Prostate gland (tissue), 2 donors: ENCODE measurements at regions not wholly inside any gene's neighbourhood (a gene's known extent, or its start where the extent isn't known, plus 50 kb on each side); places are given as distances from the start of the nearest gene placed in this dataset.
"Not testable (repeated sequence)": the region's sequence is repeated elsewhere in the genome, so short reads cannot be mapped to it uniquely, and the experiment has no call there.

Source experiments
- POLR2A ChIP-seq: fragments of 450-650 bp; IDR thresholded peaks from one replicate; pipeline ENCODE4 v1.6.1; 2016; ENCODE audit warnings: antibody characterized with exemption, mild to moderate bottlenecking
- POLR2AphosphoS5 ChIP-seq: sonication (generic); formaldehyde crosslinking; IDR thresholded peaks from one replicate; pipeline ENCODE4 v1.6.1; 2017; ENCODE audit warnings: antibody characterized with exemption
- TF ChIP-seq, protein P1 (sequence below), 4 experiments: fragments of 200-600 bp in 2 of 4; fragments of 450-650 bp in 2 of 4; sonication (generic) in 2 of 4; IDR thresholded peaks; 1 replicate in 3 of 4; 2 replicates in 1 of 4; pipeline ENCODE4 v1.5.1; 2016 to 2019; ENCODE audit warnings: antibody characterized with exemption in 4 of 4, mild to moderate bottlenecking in 2 of 4, moderate library complexity in 2 of 4

DNA sequence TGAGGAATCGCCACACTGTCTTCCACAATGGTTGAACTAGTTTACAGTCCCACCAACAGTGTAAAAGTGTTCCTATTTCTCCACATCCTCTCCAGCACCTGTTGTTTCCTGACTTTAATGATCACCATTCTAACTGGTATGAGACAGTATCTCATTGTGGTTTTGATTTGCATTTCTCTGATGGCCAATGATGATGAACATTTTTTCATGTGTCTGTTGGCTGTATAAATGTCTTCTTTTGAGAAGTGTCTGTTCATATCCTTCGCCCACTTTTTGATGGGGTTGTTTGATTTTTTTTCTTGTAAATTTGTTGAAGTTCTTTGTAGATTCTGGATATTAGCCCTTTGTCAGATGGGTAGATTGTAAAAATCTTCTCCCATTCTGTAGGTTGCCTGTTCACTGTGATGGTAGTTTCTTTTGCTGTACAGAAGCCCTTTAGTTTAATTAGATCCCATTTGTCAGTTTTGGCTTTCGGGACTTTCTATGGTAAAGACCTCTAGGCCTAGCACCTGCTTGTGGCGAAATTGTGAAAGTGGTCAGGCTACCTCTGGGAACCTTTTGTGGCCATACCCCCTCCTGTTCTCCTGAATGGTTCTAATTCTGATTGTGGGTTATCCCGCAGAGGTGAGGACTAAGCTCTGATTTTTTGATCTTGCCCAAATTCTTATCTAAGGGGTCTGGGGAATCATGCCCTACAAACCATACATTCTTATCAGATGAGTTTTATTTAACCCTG, 99.9 kb upstream of the RNU6-1 start:
- TF ChIP-seq, protein P1, sequence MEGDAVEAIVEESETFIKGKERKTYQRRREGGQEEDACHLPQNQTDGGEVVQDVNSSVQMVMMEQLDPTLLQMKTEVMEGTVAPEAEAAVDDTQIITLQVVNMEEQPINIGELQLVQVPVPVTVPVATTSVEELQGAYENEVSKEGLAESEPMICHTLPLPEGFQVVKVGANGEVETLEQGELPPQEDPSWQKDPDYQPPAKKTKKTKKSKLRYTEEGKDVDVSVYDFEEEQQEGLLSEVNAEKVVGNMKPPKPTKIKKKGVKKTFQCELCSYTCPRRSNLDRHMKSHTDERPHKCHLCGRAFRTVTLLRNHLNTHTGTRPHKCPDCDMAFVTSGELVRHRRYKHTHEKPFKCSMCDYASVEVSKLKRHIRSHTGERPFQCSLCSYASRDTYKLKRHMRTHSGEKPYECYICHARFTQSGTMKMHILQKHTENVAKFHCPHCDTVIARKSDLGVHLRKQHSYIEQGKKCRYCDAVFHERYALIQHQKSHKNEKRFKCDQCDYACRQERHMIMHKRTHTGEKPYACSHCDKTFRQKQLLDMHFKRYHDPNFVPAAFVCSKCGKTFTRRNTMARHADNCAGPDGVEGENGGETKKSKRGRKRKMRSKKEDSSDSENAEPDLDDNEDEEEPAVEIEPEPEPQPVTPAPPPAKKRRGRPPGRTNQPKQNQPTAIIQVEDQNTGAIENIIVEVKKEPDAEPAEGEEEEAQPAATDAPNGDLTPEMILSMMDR (IDR thresholded peaks at IDR 0.05): not testable (repeated sequence)
- TF ChIP-seq POLR2AphosphoS5, POLR2A: not testable (repeated sequence)
